ENCODE measurements at regions not wholly inside any gene's neighbourhood (a gene's known extent, or its start where the extent isn't known, plus 50 kb on each side); places are given as distances from the start of the nearest gene placed in this dataset.
"Not testable (repeated sequence)": the region's sequence is repeated elsewhere in the genome, so short reads cannot be mapped to it uniquely, and the experiment has no call there.

- intact Hi-C loops (cut with micrococcal nuclease) = no loop called here
- DNase-seq (no peak), ATAC-seq (peak; percentile 61)
These were observed 193.0 kb upstream of the IGFBP7 start for GRCh38 chr4:57303012-57303751.

GRCh38 chr4:57300300-57300699 is 190.1 kb upstream of the IGFBP7 start:
- DNase-seq; intact Hi-C loops (cut with micrococcal nuclease); ATAC-seq: not testable (repeated sequence)

- intact Hi-C loops (cut with micrococcal nuclease) = no loop called here
- ATAC-seq = no peak
- no peak for DNase-seq
These were observed 181.7 kb upstream of the IGFBP7 start for GRCh38 chr4:57291911-57292310.

DNA sequence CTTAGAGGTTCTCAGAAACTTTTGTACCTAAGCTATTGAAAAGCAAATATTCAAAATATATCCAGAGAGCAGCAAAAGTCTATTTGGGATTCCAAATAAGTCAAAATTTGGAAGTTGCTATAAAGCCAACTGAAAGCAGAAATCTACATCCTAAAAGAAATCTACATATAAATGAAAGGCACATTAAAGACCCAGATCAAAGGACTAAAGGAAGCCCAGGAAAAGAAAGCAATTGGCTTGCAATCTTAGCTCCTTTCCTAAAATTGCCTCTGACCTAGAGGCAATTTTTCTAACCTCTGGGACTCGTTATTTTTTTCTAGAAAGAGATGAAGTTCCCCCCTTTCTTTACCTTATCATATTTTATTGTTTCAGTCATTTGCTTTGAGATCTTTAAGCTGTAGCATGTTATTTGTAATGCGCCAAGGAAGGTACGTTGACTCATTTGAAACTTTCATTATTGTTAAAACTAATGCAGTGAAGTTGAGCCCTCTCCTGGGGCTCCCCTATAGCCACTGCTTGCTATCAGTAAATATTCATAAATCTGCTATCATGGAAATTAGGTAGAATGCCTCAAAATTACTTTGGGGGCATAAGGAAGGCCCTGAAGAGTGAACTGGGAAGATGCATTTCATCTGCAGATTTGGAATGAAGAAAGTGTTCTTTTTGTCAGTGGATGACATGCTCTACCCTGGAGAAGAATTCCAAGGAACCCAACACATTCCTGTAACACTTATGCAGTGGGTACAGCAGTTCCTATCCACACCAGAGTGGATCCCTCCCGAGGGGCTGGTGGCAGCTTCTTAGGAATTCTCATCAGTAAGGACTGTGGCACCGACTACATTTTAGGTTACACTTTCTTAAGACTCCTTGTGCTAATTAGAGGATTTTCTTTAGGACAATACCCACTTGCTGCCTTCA is 177.8 kb upstream of the IGFBP7 start:
- intact Hi-C loops (cut with micrococcal nuclease) = no loop called here
- DNase-seq (no peak), ATAC-seq (no peak)

- DNase-seq (no peak), ATAC-seq (no peak)
- intact Hi-C loops (cut with micrococcal nuclease) = no loop called here
These were observed 172.7 kb upstream of the IGFBP7 start for GRCh38 chr4:57282933-57283310.

GRCh38 chr4:57280481-57280880 is 170.3 kb upstream of the IGFBP7 start:
- no peak for DNase-seq
- no peak for ATAC-seq
- intact Hi-C loops (cut with micrococcal nuclease) = no loop called here

GRCh38 chr4:57278780-57279179 is 168.6 kb upstream of the IGFBP7 start:
- DNase-seq (no peak), ATAC-seq (no peak)
- intact Hi-C loops (cut with micrococcal nuclease) = no loop called here

DNA sequence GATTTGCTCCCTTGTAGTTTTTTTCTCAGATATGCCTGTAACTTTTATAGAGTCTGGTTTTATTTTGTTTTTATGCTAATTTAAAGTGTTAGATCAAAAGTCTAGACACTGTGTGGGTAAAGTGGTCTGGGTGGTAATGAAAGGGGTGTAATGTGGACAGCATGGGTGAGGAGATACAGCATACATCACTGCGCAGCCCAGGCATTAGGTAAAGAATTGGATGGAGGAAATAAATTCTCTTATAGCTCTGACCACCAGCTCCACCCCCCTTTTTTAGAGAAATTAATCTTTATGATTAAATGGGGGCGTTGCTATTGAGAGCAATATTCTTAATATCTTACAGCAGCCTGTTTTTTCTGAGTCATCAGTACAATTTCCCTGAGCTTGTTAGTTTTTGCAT is 163.9 kb upstream of the IGFBP7 start:
- intact Hi-C loops (cut with micrococcal nuclease) = no loop called here
- ATAC-seq (no peak), DNase-seq (no peak)

DNA sequence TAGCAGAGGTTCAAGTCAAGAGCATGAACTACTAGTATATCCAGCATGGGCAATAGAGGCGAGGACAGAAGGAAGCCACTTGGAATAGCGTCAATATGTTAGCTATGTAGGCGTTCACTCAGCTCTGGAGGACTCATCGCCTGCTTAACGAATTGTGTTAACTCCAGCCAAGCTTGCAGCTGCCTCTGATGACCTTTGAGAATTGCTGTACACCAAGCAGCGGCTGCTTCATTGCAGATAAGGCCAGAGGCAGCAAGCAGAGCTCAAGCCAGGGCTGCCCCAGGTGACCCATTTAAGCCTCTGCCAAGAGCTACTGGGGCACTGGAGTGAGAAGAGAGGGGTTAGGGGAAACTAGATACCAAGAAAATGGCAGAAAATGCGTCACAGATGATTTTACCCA is 160.2 kb upstream of the IGFBP7 start:
- peak; percentile 98 for ATAC-seq
- intact Hi-C loops (cut with micrococcal nuclease) = no loop called here
- peak; percentile 77 for DNase-seq

GRCh38 chr4:57265831-57266582 is 155.8 kb upstream of the IGFBP7 start:
- DNase-seq (peak; percentile 55), ATAC-seq (peak; percentile 75)
- intact Hi-C loops (cut with micrococcal nuclease) = no loop called here

DNA sequence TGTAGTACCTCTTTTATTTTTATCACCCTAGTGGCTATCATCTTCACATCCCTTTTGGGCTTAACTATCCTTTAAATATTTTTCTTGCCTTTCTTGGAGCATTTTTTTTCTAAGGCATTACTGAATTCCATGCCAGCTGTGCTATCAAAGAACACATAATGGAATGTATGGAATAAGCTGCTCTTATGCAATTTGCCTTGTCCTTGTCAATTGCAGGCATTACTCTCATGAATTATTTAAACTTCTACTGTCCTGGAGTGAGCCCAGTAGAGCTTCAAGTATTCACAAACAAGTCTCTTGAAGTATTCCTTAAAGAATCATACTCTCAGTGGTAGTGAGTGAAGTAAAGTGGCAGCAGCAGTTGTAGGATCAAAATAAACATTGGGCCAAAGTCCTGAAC is 144.6 kb upstream of the IGFBP7 start:
- DNase-seq = no peak
- no peak for ATAC-seq
- intact Hi-C loops (cut with micrococcal nuclease) = no loop called here

- no peak for DNase-seq
- ATAC-seq = no peak
- intact Hi-C loops (cut with micrococcal nuclease) = no loop called here
These were observed 138.9 kb upstream of the IGFBP7 start for GRCh38 chr4:57249083-57249482.

DNA sequence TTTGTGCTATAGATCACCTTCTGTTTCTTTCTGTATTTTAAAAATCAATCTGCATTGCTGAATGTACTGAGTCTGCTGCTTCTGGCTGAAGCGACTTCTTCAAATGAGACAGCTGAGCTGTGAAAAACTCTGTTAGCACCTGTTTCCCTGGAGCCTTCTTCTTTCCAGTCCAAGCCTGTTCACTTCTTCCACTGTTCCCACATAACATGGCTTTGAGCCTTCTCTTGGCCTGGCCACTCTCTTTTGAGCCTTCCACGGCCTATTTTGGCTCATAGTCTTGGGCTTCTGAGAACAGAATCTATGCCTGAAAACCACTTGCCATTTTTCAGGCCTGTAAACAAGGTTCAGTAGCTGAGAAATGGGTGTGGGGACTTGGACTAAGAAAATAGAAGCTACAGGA is 132.9 kb upstream of the IGFBP7 start:
- DNase-seq (no peak), ATAC-seq (no peak)
- intact Hi-C loops (cut with micrococcal nuclease) = no loop called here

- ATAC-seq = no peak
- intact Hi-C loops (cut with micrococcal nuclease) = no loop called here
- no peak for DNase-seq
These were observed 124.1 kb upstream of the IGFBP7 start for GRCh38 chr4:57234252-57234775.

GRCh38 chr4:57233386-57233785 is 123.2 kb upstream of the IGFBP7 start:
- peak; percentile 19 for ATAC-seq
- intact Hi-C loops (cut with micrococcal nuclease) = no loop called here

GRCh38 chr4:57231781-57232180 is 121.6 kb upstream of the IGFBP7 start:
- ATAC-seq (no peak), DNase-seq (no peak)
- intact Hi-C loops (cut with micrococcal nuclease) = no loop called here

More at GRCh38 chr4:57233386-57233785, 123.2 kb upstream of the IGFBP7 start:
- no peak for DNase-seq

GRCh38 chr4:57220734-57221133 is 110.5 kb upstream of the IGFBP7 start:
- intact Hi-C loops (cut with micrococcal nuclease) = no loop called here
- ATAC-seq (no peak), DNase-seq (no peak)

DNA sequence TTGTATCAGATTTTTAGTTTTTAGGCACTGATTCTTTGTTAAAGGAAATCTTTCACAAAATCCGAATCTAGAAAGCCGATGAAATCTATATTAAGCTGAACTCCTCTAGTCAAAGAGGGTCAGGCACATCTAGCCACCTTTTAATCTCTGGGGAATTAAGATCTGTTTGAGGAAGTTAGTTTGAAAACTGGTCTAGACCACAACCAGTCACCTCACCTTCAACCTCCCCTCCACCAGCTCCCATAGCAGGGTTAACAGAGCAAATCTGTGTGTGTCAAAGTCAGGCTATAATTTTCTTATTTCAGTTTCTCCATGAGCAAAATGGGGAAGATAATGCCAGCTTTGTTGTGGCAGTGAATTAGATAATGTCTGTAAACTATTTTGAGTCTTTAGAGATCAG is 110.0 kb upstream of the IGFBP7 start:
- no peak for DNase-seq
- no peak for ATAC-seq
- intact Hi-C loops (cut with micrococcal nuclease) = no loop called here

DNA sequence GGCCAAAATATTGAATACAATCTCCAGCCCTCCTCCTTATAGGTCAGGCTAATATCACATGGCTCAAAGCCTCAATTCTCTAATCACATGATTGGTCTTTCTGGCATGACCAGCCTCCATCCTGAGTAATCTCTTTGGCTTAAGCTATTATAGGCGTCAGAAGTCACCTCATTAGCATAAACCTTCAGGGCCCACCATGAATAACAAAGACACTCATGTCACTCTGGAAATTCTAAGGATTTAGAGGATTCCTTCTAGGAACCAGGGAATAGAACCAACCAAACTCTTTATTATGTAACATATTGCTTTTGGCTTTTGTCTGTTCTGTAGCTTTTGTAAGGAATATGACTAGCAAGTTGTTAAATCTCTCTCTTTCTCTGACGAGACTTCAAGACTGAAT is 109.2 kb upstream of the IGFBP7 start:
- no peak for ATAC-seq
- intact Hi-C loops (cut with micrococcal nuclease) = no loop called here

More for the DNA sequence above, 109.2 kb upstream of the IGFBP7 start:
- no peak for DNase-seq

Data from left ventricle myocardium superior (tissue), 1 donor.